Tibial nerve (tissue), 4 donors: ENCODE measurements at regions not wholly inside any gene's neighbourhood (a gene's known extent, or its start where the extent isn't known, plus 50 kb on each side); places are given as distances from the start of the nearest gene placed in this dataset.
"Not testable (repeated sequence)": the region's sequence is repeated elsewhere in the genome, so short reads cannot be mapped to it uniquely, and the experiment has no call there.

Experiments
- CTCF ChIP-seq, 5 experiments: fragments of 200-600 bp in 3 of 5; fragments of 450-650 bp in 2 of 5; sonication (generic) in 3 of 5; IDR thresholded peaks; one replicate each; pipeline ENCODE4 v1.5.1; 2016 to 2019; ENCODE audit warnings: antibody characterized with exemption in 5 of 5, mild to moderate bottlenecking in 3 of 5, moderate library complexity in 2 of 5
- EP300 ChIP-seq, 2 donors: sonication (generic); formaldehyde crosslinking; IDR thresholded peaks; one replicate each; pipeline ENCODE4 v1.6.1; 2017; ENCODE audit warnings: antibody characterized with exemption in 2 of 2, mild to moderate bottlenecking in 1 of 2
- POLR2A ChIP-seq, 2 donors: fragments of 450-650 bp; IDR thresholded peaks; one replicate each; pipeline ENCODE4 v1.6.1; 2017; ENCODE audit warnings: antibody characterized with exemption in 2 of 2, mild to moderate bottlenecking in 2 of 2, moderate library complexity in 2 of 2

GRCh38 chr13:78518482-78518881 lies 84.9 kb downstream of the POU4F1 start:
- not testable (repeated sequence) for TF ChIP-seq CTCF, EP300, POLR2A (IDR thresholded peaks at IDR 0.05)
